OCI-LY1 (cell line): ENCODE measurements at regions not wholly inside any gene's neighbourhood (a gene's known extent, or its start where the extent isn't known, plus 50 kb on each side); places are given as distances from the start of the nearest gene placed in this dataset.

ENCODE experiments used
- EZH2 ChIP-seq: fragments of 200-600 bp; sonication (generic), shearing (Covaris generic); IDR thresholded peaks from 2 replicates; pipeline ENCODE4 v1.8.0; 2017; ENCODE audit warnings: borderline replicate concordance, mixed run types, mild to moderate bottlenecking, antibody characterized with exemption, low read length, moderate library complexity, mixed read lengths
- TF ChIP-seq, protein P1 (sequence below): fragments of 200-600 bp; sonication (generic), shearing (Covaris generic); IDR thresholded peaks from 2 replicates; pipeline ENCODE4 v1.5.1; 2017; ENCODE audit warnings: mild to moderate bottlenecking, antibody characterized with exemption, low read length, moderate library complexity, mixed read lengths

DNA sequence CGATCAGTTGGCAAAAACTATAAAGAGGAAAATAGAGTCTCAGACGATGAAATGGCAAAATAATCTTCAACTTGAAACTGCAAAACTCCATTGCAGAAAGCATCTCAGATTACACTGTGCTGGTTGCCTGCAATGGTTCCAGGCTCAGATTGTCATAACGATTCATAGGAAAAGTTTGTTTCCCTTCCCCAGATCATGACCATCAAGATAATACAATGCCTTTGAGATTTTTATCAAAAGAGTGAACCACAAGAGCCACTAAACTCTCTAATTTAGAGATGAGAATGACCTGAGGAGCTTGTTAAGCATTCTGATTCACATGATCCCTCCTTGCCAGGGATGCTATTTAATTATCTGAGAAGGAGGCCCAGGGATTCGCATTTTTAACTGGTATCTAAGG, 52.6 kb upstream of the ITGA1 start:
- TF ChIP-seq, protein P1, sequence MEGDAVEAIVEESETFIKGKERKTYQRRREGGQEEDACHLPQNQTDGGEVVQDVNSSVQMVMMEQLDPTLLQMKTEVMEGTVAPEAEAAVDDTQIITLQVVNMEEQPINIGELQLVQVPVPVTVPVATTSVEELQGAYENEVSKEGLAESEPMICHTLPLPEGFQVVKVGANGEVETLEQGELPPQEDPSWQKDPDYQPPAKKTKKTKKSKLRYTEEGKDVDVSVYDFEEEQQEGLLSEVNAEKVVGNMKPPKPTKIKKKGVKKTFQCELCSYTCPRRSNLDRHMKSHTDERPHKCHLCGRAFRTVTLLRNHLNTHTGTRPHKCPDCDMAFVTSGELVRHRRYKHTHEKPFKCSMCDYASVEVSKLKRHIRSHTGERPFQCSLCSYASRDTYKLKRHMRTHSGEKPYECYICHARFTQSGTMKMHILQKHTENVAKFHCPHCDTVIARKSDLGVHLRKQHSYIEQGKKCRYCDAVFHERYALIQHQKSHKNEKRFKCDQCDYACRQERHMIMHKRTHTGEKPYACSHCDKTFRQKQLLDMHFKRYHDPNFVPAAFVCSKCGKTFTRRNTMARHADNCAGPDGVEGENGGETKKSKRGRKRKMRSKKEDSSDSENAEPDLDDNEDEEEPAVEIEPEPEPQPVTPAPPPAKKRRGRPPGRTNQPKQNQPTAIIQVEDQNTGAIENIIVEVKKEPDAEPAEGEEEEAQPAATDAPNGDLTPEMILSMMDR = no peak
- TF ChIP-seq EZH2 = no peak
